ENCODE measurements at regions not wholly inside any gene's neighbourhood (a gene's known extent, or its start where the extent isn't known, plus 50 kb on each side); places are given as distances from the start of the nearest gene placed in this dataset.
"Not testable (repeated sequence)": the region's sequence is repeated elsewhere in the genome, so short reads cannot be mapped to it uniquely, and the experiment has no call there.

DNA sequence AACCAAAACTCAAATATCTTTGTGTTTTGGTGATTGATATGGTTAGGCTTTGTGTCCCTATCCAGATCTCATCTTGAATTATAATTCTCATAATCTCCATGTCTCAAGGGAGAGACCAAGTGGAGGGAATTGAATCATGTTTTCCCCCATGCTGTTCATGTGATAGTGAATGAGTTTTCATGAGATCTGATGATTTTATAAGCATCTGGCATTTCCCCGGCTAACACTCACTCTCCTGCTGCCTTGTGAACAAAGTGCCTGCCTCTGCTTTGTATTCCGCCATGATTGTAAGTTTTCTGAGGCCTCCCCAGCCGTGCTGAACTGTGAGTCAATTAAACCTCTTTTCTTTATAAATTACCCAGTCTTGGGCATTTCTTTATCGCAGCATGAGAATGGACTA, 419.5 kb downstream of the SH2D4B start:
- no peak for DNase-seq

DNA sequence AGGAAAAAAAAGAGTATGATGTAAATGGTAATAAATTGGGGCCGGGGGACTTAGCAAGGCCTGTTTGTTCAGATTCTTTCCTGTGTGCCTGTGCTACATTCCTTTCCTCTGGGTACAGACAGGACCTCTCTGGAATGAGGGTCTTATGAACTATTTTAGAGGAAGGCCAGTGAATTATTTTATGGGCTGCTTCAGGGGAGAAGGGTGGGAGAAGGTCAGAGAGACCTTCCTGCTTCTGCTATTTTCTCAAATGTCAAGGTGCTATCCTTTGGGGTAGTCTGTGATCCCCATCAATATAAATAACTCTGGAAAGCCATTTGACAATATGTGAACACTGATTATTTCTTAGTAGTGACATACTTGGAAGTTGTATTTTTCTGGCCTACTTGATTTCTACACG, 426.5 kb downstream of the SH2D4B start:
- DNase-seq, result no peak

DNA sequence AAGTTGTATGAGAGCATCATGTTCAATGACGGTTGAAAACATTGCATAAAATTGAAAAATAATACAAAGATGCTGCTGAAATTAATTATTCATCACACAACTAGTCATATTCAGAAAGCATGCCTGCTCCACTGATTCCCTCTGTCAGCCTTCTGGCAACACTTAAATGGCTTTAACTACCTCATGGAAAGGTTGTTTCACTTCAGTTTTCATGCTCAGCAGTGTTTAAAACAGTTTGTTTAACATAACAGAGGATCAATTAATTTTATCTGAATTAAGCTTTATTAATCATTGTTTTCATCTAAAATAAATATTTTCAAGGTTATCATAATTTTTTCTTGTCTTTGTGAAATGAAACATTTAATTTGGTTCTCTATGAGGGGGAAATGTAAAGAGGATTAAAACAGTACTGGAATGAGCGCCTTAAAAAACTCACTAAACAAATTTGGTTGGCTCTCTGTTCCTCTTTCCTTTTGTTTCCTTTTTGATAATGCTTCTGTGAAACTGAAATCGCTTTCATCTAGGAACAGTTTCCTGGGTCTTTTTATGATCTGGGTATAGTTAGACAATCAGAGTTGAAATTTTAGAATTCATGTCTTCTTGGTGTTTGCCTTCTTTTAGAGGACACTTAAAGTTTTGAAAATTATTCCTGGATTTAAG, 427.4 kb downstream of the SH2D4B start:
- DNase-seq, result no peak

DNA sequence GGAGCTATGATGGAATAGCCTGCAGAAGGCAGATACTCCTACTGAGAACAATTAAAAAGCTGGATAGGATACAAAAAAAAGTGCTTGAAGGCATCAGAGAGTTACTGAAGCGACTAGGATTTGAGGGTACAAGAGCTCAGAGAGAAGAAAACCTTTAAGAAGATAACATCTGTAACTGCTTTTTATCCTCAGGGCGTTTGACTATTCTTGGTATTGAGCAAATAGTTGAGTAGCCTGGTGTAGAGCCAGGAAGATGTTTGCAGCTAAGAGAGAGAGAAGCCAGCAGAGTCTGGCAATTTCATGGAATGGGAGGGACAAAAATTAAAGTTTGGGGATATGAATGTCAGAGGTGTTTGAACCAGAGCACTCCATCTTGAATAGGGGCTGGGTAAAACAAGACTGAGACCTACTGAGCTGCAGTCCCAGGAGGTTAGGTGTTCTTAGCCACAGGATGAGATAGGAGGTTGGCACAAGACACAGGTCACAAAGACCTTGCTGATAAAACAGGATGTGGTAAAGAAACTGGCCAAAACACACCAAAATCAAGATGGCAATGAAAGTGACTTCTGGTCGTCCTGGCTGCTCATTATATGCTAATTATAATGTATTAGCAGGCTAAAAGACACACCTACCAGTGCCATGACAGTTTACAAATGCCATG, 428.8 kb downstream of the SH2D4B start:
- DNase-seq, result no peak

DNA sequence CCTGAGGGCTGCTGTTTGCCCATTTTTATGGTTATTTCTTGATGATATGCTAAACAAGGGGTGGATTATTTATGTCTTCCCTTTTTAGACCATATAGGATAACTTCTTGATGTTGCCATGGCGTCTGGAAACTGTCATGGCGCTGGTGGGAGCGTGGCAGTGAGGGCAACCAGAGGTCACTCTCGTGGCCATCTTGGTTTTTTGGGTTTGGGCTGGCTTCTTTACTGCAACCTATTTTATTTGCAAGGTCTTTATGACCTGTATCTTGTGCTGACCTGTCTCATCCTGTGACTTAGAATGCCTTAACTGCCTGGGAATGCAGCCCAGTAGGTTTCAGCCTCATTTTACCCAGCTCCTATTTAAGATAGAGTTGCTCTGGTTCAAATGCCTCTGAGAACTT, 429.7 kb downstream of the SH2D4B start:
- not testable (repeated sequence) for DNase-seq

DNA sequence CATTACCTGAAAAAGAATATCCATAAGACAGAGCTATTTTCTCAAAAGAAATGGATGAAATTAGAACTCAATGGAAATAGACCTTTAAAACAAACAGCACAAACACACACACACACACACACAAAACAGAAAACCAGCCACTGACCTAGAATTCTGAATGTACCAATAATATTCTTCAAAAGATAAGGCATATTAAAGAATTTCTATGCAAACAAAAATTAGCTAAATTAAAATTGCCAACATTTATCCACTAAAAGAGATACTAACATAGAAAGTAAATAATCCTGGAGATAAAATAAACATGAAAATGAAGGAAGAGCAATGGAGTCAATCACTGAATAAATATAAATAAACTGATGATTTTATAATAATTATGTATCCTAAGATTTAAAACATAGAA, 431.2 kb downstream of the SH2D4B start:
- DNase-seq, result no peak

DNA sequence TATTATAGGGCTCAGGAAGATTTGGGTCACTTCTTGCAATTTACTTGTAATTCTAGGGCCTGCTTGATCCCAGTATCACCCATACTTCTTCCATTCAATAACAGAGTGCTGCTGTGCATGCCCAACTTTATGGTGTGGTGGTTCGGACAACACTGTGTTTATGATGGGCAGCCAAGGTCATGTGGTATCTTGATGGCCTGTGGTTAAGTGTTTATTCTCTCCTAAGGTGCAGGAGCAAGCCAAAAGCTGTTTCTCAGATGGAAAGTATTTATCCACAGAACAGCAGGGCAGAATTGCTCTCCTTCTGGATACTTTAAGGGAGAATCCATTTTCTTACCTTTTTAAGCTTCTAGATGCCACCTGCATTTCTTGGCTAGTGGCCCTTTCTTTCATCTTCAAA, 433.8 kb downstream of the SH2D4B start:
- no peak for DNase-seq

DNA sequence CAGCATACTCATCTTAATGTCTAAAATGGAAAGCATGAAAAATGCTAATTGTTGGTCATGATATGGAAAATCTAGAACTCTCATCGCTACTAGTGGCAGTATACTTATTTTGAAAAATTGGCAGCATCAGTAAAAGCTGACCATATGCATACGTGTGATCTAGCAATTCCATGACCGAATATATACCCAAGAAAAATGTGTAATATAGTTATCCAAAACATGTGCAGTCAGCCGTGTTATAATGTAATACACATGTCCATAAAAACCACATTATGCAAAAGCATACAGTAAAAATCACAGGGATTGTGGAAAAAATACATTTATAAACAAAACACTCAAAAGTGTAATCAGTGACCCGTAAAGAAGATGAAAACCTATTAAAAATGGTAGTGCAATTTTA, 439.0 kb downstream of the SH2D4B start:
- DNase-seq, result no peak

DNA sequence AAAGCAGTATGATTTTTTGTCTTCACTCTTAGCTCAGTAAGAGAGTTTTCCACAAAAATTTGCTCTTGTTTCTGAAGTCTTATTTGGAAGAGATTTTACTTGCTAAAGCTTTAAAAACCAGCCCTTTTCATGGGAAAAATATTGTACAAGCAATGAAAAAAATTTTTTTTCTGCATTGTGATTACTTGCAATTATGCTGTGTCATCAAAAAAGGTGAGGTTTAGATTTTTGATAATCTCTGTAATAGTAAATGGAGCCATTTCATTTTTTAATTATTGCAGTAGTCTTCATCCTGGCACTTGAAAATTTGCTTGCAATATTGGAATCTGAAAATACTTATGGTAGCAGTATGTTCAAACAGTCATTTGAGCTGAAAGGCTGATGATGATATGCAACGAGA, 447.4 kb downstream of the SH2D4B start:
- no peak for DNase-seq

DNA sequence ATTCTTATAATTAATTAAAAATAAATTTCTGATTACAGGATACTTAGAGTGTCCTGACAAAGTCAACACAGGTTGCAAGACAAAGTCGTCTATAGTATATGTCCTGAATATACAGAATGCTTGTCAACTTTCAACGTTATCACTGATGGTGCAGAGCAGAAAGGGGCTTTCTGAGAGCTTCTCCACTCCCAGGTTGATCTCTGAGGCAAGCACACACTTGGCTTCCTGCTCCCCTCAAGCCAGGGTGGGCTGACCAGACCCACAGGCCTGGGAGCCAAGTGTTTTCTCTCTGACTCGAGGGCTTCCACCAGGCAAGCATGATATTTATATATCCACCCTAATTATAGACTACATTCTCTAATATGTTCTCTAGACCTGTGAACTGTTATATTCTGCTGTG, 448.9 kb downstream of the SH2D4B start:
- no peak for DNase-seq

DNA sequence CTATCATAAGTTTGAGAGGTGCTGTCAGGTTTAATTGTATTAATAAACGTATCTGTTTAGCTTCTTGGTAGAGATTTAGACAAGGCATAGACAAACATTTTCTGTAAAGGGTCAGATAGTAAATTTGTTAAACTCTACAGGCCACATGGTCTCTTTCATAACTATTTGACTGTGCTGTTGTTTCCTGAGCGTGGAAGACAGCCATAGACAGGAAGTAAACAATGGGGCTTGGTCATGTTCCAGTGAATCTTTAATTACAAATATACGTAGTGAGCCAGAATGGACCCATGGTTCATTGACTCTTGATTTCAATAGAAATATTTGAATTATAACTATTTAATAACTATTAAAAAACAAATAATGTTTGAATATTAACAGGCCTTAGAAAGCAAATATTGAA, 451.1 kb downstream of the SH2D4B start:
- DNase-seq, result no peak

DNA sequence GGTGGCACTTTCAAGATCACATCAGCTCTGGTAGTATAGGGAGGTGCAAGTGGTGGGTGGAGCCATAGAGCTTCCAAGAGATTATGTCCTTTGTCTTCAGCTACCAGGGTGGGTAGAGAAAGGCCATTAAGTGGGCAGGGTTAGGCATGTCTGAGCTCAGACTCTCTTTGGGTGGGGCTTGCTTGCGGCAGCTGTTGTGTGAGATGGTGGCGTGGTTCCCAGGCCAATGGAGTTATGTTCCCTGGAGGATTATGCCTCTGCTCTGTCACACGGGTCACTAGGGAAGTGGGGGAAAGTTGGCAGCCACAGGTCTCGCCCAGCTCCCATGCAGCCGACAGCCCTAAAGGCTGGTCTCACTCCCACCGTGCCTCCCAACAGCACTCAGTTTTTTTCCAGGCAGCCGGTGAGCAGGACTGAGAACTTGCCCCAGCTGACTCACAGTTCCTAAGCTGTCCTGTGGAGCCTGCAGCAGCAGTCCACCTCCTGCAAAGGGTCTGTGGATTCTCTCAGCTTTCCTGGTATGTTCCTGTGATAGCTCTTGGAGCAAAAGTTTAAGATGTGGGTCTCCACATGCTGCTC, 459.0 kb downstream of the SH2D4B start:
- no peak for DNase-seq

DNA sequence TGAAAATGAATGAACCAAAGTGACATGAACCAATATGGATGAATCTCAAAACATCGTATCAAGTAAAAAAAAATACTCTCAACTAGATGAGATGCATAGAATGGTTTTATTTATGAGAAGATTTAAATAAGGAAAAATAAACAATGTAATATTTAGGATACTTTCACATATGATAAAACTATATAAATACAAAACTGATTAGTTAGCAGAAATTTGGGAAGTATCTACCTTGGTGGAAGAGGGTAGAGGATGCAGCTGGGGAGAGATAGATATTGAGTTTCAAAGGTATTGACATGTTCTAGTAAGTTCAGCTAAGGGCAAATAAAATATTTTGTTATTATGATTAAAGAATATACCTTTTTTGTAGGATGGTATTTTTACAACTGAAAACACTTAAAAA, 463.1 kb downstream of the SH2D4B start:
- no peak for DNase-seq

DNA sequence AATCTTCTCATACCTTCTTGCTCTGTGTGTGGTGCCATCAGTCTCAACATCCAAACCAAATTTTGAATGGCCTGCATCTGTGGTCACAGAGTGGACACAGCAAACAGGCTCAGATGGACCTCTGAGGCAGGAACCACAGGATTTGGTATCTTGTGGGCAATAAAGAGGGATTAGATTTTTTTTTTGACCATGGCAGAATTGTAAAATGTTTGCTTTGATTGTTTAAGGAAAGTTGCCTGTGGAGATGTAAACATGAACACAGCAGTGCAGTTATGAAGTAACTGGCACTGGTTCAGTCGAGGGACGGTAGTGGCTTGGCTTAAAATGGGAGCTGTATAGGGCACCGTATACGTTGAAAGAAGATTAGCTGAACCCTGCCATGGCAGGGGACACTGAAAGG, 464.7 kb downstream of the SH2D4B start:
- DNase-seq, result no peak

DNA sequence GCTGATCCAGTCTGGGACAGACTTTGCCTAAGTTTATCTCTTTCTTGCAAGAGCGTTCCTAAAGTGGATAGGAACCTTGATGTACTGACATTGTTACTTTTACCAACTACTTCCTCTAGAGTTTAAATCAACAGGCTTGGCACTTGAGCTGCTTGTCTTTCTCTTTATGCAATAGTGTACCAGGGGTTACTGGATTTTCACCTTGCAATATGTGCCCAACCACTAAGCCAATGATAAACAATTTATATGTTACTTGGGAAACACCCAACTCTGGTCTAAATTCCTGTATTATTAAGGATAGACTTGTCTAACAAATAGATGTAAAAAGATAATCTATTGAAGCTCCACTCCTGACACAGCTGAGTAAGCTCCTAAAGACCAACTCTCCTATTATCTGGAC, 470.2 kb downstream of the SH2D4B start:
- no peak for DNase-seq

DNA sequence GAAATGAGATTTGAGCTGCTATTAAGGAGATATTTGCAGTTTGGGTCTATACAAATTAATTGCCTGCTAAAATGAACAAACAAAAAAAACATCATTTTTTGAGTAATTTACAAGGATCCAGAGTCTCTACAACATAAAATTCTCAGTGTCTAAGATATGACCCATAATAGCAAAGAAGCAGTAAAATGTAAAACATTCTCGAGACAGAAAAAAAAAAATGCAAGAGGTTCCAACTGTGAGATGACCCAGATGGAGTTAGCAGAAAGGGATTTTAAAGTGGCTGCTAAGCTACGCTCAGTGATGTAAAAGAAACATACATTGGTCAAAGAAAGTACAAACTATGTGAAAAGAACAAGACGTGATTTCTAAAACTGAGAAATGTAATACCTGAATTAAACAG, 471.0 kb downstream of the SH2D4B start:
- no peak for DNase-seq

DNA sequence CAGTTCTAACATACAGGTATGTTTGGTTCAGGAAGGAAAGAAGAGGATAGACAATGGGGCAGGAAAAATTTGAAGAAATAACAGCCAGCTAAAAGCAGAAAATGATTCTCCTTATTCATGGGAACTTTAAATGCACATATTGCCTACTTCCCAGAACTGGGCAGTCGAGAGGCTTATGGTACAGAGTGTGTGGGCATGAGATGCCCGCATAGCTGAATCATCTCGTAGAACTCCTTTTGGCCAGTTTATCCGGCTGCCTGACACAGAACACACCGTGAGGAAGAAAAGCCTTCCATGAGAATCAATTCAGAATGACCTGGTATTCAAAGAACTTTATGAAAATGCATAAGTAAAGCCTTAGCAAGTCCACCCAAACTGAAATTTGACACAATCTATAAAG, 471.6 kb downstream of the SH2D4B start:
- no peak for DNase-seq

DNA sequence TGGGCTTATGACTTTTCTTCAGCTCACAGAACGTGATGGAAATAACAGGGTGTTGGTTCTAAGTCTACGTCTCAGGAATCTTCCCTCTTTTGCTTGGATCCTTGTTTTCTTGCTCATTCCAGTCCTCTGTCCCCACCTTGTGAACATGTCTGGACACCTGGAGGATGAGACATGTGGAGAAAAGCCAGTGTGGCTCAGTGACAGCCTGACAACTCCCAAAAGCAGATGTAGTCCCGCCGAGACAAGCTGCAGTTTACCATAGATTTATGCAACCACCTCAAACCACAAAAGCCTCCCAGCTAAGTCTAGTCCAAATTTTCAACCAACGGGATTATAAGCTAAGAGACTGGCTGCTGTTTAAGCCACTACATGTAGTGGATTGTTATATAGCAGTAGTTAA, 476.1 kb downstream of the SH2D4B start:
- DNase-seq, result no peak

DNA sequence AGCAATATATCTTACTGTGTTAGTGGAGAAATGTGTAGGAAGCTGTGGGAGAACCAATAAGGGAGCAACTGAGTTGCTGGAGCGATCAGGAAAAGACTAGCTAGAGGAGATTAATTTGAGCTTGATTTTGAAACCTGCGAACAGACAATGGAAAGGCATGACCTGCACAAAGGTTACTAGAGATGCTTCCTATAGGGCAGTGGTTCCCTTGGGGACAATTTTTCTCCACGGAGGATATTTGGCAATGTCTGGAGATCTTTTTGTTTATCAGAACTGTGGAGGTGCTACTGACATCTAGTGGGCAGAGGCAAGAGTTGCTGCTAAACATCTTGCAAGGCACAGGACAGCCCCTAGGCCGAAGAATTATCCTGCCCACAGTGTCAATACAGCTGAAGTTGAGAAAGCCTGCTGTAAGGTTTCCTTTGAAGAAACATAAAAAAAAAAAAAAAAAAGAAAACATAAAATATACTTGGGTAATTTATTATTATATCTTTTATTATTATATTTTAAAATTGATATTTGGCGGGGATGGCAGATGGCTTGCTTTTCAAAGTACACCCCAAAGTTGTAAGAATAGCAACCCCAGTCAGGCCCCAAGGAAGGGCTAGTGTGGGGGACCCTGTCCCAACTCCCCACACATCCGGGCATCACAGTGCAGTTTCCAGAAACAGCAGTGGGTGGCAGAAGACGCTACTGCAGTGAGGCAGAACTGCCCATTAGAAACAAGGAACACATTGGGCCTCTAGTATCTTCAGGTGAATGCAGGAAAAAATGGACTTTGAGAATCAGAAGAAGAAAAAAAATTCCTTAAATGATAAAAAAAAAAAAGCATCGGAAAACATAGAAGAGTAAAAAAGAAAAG, 481.6 kb downstream of the SH2D4B start:
- DNase-seq, result no peak

DNA sequence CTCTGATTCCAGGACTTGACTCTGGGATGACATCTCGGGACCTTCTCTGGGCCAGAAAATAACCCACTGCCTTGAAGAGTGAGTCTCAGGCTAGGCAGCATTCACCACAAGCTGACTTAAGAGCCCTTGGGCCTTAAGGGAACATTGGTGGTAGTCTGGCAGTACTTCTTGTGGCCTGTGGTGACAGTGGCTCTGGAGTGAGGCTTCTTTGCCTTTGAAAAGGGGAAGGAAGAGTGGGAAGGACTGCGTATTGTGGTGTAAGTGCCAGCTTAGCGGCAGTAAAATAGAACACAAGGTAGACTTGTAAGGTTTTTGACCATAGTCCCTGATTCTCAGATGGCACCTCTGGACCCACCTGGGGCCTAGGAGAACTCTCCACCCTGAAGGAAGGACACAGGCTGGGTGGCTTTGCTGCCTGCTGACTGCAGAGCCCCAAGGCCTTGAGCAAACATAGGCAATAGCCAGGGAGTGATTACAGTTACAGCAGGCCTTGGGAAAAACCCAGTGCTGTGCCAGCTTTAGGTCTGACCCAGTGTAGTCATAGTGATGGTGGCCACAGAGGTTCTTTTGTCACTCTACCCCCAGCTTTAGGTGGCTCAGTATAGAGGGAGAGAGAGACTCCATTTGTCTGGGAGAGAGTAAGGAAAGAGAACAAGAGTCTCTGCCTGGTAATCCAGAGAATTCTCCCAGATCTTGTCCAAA, 483.9 kb downstream of the SH2D4B start:
- no peak for DNase-seq

DNA sequence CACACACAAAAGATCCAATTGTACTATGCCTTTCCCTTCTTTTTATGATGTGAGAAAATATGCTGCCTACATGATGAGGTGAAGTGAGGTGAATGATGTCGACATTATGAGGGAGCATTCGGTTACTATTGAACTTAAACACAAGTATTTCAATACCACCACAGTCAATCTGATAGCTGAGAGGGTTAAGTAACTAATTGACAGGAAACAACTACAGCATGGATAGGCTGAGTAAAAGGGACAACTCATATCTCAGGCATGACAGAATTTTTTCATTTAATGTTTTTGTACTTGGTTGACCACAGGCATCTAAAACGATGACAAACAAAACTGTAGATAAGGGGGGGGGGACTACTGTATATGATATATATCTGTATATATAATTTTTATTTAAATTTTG, 488.9 kb downstream of the SH2D4B start:
- no peak for DNase-seq

DNA sequence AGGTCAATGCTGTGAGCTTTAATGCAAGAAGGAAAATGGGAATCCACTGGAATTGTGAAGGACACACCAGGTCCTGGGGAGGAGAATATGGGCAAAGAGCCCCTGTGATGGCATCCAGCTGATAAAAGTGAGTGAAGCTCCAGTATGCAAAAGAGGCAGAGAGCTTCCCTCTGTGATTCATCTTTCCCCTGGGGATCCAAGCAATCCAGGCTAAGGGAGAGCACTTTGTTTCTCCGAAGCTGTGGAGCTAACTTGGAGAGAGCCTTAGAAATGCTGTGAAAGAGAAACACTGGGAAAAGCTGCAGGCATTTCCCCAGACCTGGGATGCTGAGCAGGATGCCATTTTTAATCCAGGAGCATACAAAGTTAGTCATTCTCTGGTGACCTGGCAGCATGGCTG, 489.5 kb downstream of the SH2D4B start:
- DNase-seq, result no peak

DNA sequence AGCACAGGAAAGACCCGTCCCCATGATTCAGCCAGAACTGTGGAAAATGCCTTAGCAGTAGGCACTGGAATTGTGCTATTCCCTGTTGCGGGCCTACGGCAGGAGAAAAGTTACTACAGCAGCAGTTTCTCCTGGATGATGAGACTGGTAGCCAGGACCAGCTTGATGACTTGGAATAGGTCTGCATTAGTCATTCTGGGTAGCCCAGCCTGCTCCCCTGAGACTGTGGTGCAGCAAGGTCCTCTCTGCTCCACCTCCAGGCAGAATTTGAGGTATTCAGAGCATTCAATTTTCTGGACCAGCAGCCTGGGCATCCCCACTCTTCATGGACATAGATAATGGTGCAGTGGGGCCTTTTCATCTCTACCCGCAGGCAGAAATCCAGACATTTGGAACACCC, 490.0 kb downstream of the SH2D4B start:
- DNase-seq, result no peak

Data from COR-L47 (cell line).